SK-N-SH treated with all-trans-retinoic acid at 6 μM for 48 hours (cell line): ENCODE measurements at regions not wholly inside any gene's neighbourhood (a gene's known extent, or its start where the extent isn't known, plus 50 kb on each side); places are given as distances from the start of the nearest gene placed in this dataset.

Experiments
- ATAC-seq: fragments of 200-7000 bp; cut with Tn5 transposase; 3 replicates; pipeline ENCODE4 v1.9.1; 2020; ENCODE audit warnings: mild to moderate bottlenecking, moderate library complexity
- ARNTL ChIP-seq: fragments of 450-650 bp; formaldehyde crosslinking; IDR thresholded peaks from 2 replicates; pipeline ENCODE4 v1.5.0; 2020; ENCODE audit warnings: low read depth, mild to moderate bottlenecking, moderate library complexity, borderline replicate concordance
- BACH2 ChIP-seq: fragments of 250-450 bp; sonication (Bioruptor Pico); IDR thresholded peaks from 2 replicates; pipeline ENCODE4 v1.9.0; 2021; ENCODE audit warnings: mild to moderate bottlenecking, borderline replicate concordance
- CREB5 ChIP-seq: fragments of 250-450 bp; sonication (Bioruptor Pico); IDR thresholded peaks from 2 replicates; pipeline ENCODE4 v1.5.1; 2020; ENCODE audit warnings: low read depth, mild to moderate bottlenecking, moderate library complexity
- CSDC2 ChIP-seq: fragments of 250-450 bp; sonication (Bioruptor Pico); IDR thresholded peaks from 2 replicates; pipeline ENCODE4 v1.5.0; 2020; ENCODE audit warnings: mild to moderate bottlenecking, moderate library complexity
- CSRNP3 ChIP-seq: fragments of 250-450 bp; sonication (Bioruptor Pico); IDR thresholded peaks from 2 replicates; pipeline ENCODE4 v1.5.1; 2021; ENCODE audit warnings: mild to moderate bottlenecking, moderate library complexity
- ESRRG ChIP-seq: fragments of 250-450 bp; sonication (Bioruptor Pico); IDR thresholded peaks from 2 replicates; pipeline ENCODE4 v1.6.1; 2021; ENCODE audit warnings: mild to moderate bottlenecking
- GLIS3 ChIP-seq: fragments of 250-450 bp; sonication (Bioruptor Pico); IDR thresholded peaks from 2 replicates; pipeline ENCODE4 v1.5.0; 2020; ENCODE audit warnings: mild to moderate bottlenecking, moderate library complexity
- ISL1 ChIP-seq: fragments of 250-450 bp; sonication (Bioruptor Pico); IDR thresholded peaks from 2 replicates; pipeline ENCODE4 v2.1.2; 2022; ENCODE audit warnings: mild to moderate bottlenecking, moderate library complexity
- PATZ1 ChIP-seq: fragments of 250-450 bp; sonication (Bioruptor Pico); IDR thresholded peaks from 2 replicates; pipeline ENCODE4 v1.8.0; 2020; ENCODE audit warnings: mild to moderate bottlenecking, moderate library complexity, borderline replicate concordance
- PPARA ChIP-seq: fragments of 250-450 bp; sonication (Bioruptor Pico); IDR thresholded peaks from 2 replicates; pipeline ENCODE4 v1.5.0; 2020; ENCODE audit warnings: mild to moderate bottlenecking, borderline replicate concordance
- RARB ChIP-seq: fragments of 250-450 bp; sonication (Bioruptor Pico); IDR thresholded peaks from 2 replicates; pipeline ENCODE4 v1.8.0; 2021; ENCODE audit warnings: mild to moderate bottlenecking, moderate library complexity
- SNAI2 ChIP-seq: fragments of 250-450 bp; sonication (Bioruptor Pico); IDR thresholded peaks from 2 replicates; pipeline ENCODE4 v1.5.0; 2020; ENCODE audit warnings: mild to moderate bottlenecking, moderate library complexity
- TCF4 ChIP-seq: fragments of 250-450 bp; sonication (Bioruptor Pico); IDR thresholded peaks from 2 replicates; pipeline ENCODE4 v1.8.0; 2021; ENCODE audit warnings: mild to moderate bottlenecking, moderate library complexity, borderline replicate concordance
- TOX ChIP-seq: fragments of 250-450 bp; sonication (Bioruptor Pico); IDR thresholded peaks from 2 replicates; pipeline ENCODE4 v1.8.0; 2021; ENCODE audit warnings: mild to moderate bottlenecking, moderate library complexity, borderline replicate concordance
- ZC3H10 ChIP-seq: fragments of 250-450 bp; sonication (Bioruptor Pico); IDR thresholded peaks from 2 replicates; pipeline ENCODE4 v1.5.1; 2021; ENCODE audit warnings: mild to moderate bottlenecking, moderate library complexity
- ZFP3 ChIP-seq: fragments of 250-450 bp; sonication (Bioruptor Pico); IDR thresholded peaks from 2 replicates; pipeline ENCODE4 v1.5.0; 2020; ENCODE audit warnings: mild to moderate bottlenecking, moderate library complexity
- ZFP30 ChIP-seq: fragments of 450-650 bp; formaldehyde crosslinking; IDR thresholded peaks from 2 replicates; pipeline ENCODE4 v1.5.0; 2022; ENCODE audit warnings: mild to moderate bottlenecking, moderate library complexity
- ZNF565 ChIP-seq: fragments of 450-650 bp; formaldehyde crosslinking; conservative IDR thresholded peaks from 2 replicates; pipeline ENCODE4 v1.5.0; 2020; ENCODE audit warnings: low read depth, mild to moderate bottlenecking, moderate library complexity
- ZNF70 ChIP-seq: fragments of 450-650 bp; formaldehyde crosslinking; IDR thresholded peaks from 2 replicates; pipeline ENCODE4 v1.5.0; 2020; ENCODE audit warnings: mild to moderate bottlenecking, moderate library complexity
- ZNF8 ChIP-seq: fragments of 450-650 bp; formaldehyde crosslinking; IDR thresholded peaks from 2 replicates; pipeline ENCODE4 v1.5.0; 2020; ENCODE audit warnings: mild to moderate bottlenecking, moderate library complexity
- TF ChIP-seq, protein P1 (sequence below): fragments of 250-450 bp; sonication (Bioruptor Pico); IDR thresholded peaks from 2 replicates; pipeline ENCODE4 v1.5.0; 2020; ENCODE audit warnings: mild to moderate bottlenecking, moderate library complexity

DNA sequence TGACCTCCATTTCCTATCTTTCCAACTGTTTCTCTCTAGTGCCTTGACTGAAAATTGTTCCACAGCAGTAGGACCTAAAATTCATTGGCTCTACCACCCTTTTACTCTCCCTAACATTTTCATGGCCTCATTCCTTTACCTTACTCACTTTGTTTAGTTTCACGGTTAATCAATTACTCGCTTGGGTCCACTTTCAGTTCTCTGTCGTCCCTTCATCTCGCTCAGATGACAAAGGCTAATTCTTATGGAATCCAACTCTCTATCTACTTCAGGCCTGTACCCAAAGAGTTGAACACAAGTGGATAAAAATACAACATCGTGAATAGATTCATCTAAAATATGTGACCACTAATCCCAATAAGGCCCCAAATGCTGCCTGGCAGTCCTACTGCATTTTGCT is 85.9 kb upstream of the ADO start:
- ATAC-seq: no peak
- no peak for TF ChIP-seq ZNF565 (CRISPR knock-in tag)
- TF ChIP-seq ZNF70: no peak
- no peak for TF ChIP-seq ESRRG (CRISPR knock-in tag)
- no peak for TF ChIP-seq TOX (CRISPR knock-in tag)
- TF ChIP-seq SNAI2 (CRISPR knock-in tag): no peak
- no peak for TF ChIP-seq PPARA (CRISPR knock-in tag)
- TF ChIP-seq CSDC2 (CRISPR knock-in tag): no peak
- no peak for TF ChIP-seq ARNTL (CRISPR knock-in tag)
- TF ChIP-seq RARB (CRISPR knock-in tag): no peak
- no peak for TF ChIP-seq ZNF8 (CRISPR knock-in tag)
- no peak for TF ChIP-seq ZFP30
- TF ChIP-seq ZFP3 (CRISPR knock-in tag): no peak
- no peak for TF ChIP-seq CREB5 (CRISPR knock-in tag)
- TF ChIP-seq, protein P1, sequence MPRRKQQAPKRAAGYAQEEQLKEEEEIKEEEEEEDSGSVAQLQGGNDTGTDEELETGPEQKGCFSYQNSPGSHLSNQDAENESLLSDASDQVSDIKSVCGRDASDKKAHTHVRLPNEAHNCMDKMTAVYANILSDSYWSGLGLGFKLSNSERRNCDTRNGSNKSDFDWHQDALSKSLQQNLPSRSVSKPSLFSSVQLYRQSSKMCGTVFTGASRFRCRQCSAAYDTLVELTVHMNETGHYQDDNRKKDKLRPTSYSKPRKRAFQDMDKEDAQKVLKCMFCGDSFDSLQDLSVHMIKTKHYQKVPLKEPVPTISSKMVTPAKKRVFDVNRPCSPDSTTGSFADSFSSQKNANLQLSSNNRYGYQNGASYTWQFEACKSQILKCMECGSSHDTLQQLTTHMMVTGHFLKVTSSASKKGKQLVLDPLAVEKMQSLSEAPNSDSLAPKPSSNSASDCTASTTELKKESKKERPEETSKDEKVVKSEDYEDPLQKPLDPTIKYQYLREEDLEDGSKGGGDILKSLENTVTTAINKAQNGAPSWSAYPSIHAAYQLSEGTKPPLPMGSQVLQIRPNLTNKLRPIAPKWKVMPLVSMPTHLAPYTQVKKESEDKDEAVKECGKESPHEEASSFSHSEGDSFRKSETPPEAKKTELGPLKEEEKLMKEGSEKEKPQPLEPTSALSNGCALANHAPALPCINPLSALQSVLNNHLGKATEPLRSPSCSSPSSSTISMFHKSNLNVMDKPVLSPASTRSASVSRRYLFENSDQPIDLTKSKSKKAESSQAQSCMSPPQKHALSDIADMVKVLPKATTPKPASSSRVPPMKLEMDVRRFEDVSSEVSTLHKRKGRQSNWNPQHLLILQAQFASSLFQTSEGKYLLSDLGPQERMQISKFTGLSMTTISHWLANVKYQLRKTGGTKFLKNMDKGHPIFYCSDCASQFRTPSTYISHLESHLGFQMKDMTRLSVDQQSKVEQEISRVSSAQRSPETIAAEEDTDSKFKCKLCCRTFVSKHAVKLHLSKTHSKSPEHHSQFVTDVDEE (CRISPR knock-in tag): no peak
- no peak for TF ChIP-seq GLIS3 (CRISPR knock-in tag)
- no peak for TF ChIP-seq BACH2 (CRISPR knock-in tag)
- no peak for TF ChIP-seq PATZ1
- no peak for TF ChIP-seq TCF4 (CRISPR knock-in tag)
- no peak for TF ChIP-seq ISL1 (CRISPR knock-in tag)
- no peak for TF ChIP-seq ZC3H10 (CRISPR knock-in tag)

DNA sequence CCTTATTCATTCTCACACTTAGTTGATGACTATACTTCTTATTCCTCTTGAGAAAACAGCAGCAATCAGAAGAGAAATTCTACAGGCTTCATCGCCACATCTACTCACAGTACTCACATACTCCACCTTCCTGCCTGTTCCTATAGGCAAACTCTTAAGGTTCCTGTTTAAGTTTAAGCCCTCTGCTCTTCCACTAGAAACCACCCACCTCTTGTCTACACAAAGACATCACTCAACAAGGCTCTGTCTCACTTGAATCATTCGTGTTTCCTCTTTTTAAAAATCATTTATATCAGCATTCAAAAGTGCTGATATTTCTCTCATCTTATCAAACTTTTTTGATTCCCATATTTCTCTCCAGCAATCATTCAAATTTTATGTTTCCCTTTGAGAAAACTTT is 85.5 kb upstream of the ADO start:
- TF ChIP-seq ISL1 (CRISPR knock-in tag): no peak
- TF ChIP-seq CSRNP3: no peak
- TF ChIP-seq SNAI2 (CRISPR knock-in tag): no peak
- TF ChIP-seq ESRRG (CRISPR knock-in tag): no peak
- TF ChIP-seq BACH2 (CRISPR knock-in tag): no peak
- no peak for TF ChIP-seq GLIS3 (CRISPR knock-in tag)
- TF ChIP-seq, all 23 proteins: peak for 0
- no peak for ATAC-seq

DNA sequence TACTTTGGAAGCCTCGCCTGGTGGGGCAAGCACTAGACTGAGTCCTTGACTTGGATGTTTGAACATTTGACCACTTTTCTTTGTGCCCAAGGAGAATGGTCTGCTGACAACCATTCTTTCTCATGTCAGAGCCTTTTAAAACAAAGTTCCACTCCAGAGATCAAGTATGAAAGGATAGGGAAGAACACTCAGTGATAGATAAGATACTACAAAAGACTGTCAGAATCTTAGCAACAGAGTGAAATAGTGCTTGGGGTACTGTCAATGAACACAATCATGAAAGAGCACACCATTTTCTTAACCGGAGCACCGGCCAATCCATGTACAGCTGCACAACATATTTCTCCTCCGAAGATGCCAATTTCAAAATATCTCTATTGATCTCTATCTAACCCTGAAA is 82.8 kb upstream of the ADO start:
- ATAC-seq: no peak
- TF ChIP-seq ZFP3 (CRISPR knock-in tag) (no peak), CSRNP3 (no peak), TCF4 (CRISPR knock-in tag) (no peak), ZC3H10 (CRISPR knock-in tag) (no peak), ISL1 (CRISPR knock-in tag) (no peak), ZFP30 (no peak), ZNF8 (CRISPR knock-in tag) (no peak), SNAI2 (CRISPR knock-in tag) (no peak), CSDC2 (CRISPR knock-in tag) (no peak), BACH2 (CRISPR knock-in tag) (no peak), CREB5 (CRISPR knock-in tag) (no peak), TOX (CRISPR knock-in tag) (no peak), ARNTL (CRISPR knock-in tag) (no peak), PATZ1 (no peak), PPARA (CRISPR knock-in tag) (no peak), ZNF70 (no peak), ZNF565 (CRISPR knock-in tag) (no peak), ESRRG (CRISPR knock-in tag) (no peak)
